Esophagus (tissue), 2 donors: ENCODE measurements at regions not wholly inside any gene's neighbourhood (a gene's known extent, or its start where the extent isn't known, plus 50 kb on each side); places are given as distances from the start of the nearest gene placed in this dataset.

Source experiments
- H3K27ac ChIP-seq, 2 donors: one replicate each; pipeline ENCODE4 v1.5.1; 2013; ENCODE audit warnings: low read depth in 2 of 2, mild to moderate bottlenecking in 2 of 2, inconsistent platforms in 1 of 2, low read length in 1 of 2, moderate library complexity in 1 of 2
- H3K27me3 ChIP-seq, 2 donors: one replicate each; pipeline ENCODE4 v1.6.1; 2013; ENCODE audit warnings: low read length in 2 of 2, control low read depth in 1 of 2, mild to moderate bottlenecking in 1 of 2; ENCODE audit not compliant: insufficient read depth in 2 of 2, control insufficient read depth in 1 of 2
- H3K36me3 ChIP-seq, 2 donors: one replicate each; pipeline ENCODE4 v1.6.1; 2013; ENCODE audit warnings: low read length in 1 of 2; ENCODE audit not compliant: control insufficient read depth in 2 of 2, insufficient read depth in 2 of 2
- H3K4me1 ChIP-seq, 2 donors: one replicate each; pipeline ENCODE4 v1.6.1; 2013; ENCODE audit warnings: low read length in 1 of 2; ENCODE audit not compliant: control insufficient read depth in 2 of 2, insufficient read depth in 2 of 2
- H3K4me3 ChIP-seq, 2 donors: one replicate each; pipeline ENCODE4 v1.5.1; 2013; ENCODE audit warnings: low read length in 2 of 2, mild to moderate bottlenecking in 2 of 2, low read depth in 1 of 2, moderate library complexity in 1 of 2
- H3K9me3 ChIP-seq, 2 donors: one replicate each; pipeline ENCODE4 v1.6.1; 2013; ENCODE audit warnings: mild to moderate bottlenecking in 2 of 2, low read depth in 1 of 2, low read length in 1 of 2, moderate library complexity in 1 of 2; ENCODE audit not compliant: control insufficient read depth in 2 of 2, insufficient read depth in 1 of 2
- WGBS, 2 donors: extraction: QIAGEN DNeasy Blood & Tissue Kit; methylation state at CpG; one replicate each; pipeline ENCODE4 v1.1.7; 2013; 5-methylcytosine and 5-hydroxymethylcytosine counted together
- donor health status: healthy with polysubstance abuse.
- donor health status: Bipolar disorder and iron deficiency.

GRCh38 chr9:78857373-78858225 lies 560.7 kb downstream of the PSAT1 start:
- H3K4me1 ChIP-seq = no peaks in the 10 kb centered on the region
- 81 to 85% methylated on average over 23 of the region's 23 CpGs for WGBS, 2 donors

GRCh38 chr9:78858266-78858665 lies 561.3 kb downstream of the PSAT1 start:
- Histone ChIP-seq H3K4me3 (no peak overlapping the region), H3K4me1 (no peaks in the 10 kb centered on the region), H3K27me3 (no peaks in the 10 kb centered on the region), H3K36me3 (no peaks in the 10 kb centered on the region), H3K27ac (no peak overlapping the region), H3K9me3 (no peaks in the 10 kb centered on the region)
- 47 to 50% methylated on average over 1 of the region's 1 CpG for WGBS, 2 donors

More at GRCh38 chr9:78857373-78858225, 560.7 kb downstream of the PSAT1 start:
- Histone ChIP-seq H3K27me3 (no peaks in the 10 kb centered on the region), H3K36me3 (no peaks in the 10 kb centered on the region), H3K27ac (no peak overlapping the region), H3K9me3 (no peaks in the 10 kb centered on the region), H3K4me3 (no peak overlapping the region)

- no peaks in the 10 kb centered on the region for H3K27me3 ChIP-seq
- H3K36me3 ChIP-seq = no peaks in the 10 kb centered on the region
- no peak overlapping the region for H3K4me3 ChIP-seq
- no peaks in the 10 kb centered on the region for H3K9me3 ChIP-seq
- no peaks in the 10 kb centered on the region for H3K4me1 ChIP-seq
- H3K27ac ChIP-seq = no peak overlapping the region
Measured at GRCh38 chr9:78860801-78861475, 564.0 kb downstream of the PSAT1 start.

- WGBS, 2 donors = 57 to 71% methylated on average over 4 of the region's 4 CpGs
- H3K36me3 ChIP-seq = no peaks in the 10 kb centered on the region
- H3K27me3 ChIP-seq = no peaks in the 10 kb centered on the region
- H3K4me3 ChIP-seq = no peak overlapping the region
- H3K4me1 ChIP-seq = no peaks in the 10 kb centered on the region
- no peak overlapping the region for H3K27ac ChIP-seq
- no peaks in the 10 kb centered on the region for H3K9me3 ChIP-seq
Measured at GRCh38 chr9:78863531-78863930, 566.6 kb downstream of the PSAT1 start.

GRCh38 chr9:78865737-78866136 lies 568.8 kb downstream of the PSAT1 start:
- H3K9me3 ChIP-seq = no peaks in the 10 kb centered on the region
- 76 to 83% methylated on average over 2 of the region's 2 CpGs for WGBS, 2 donors

GRCh38 chr9:78866207-78867132 lies 569.5 kb downstream of the PSAT1 start:
- Histone ChIP-seq H3K4me3 (no peak overlapping the region), H3K27me3 (no peaks in the 10 kb centered on the region)
- WGBS, 2 donors = 52 to 65% methylated on average over 6 of the region's 6 CpGs

More at GRCh38 chr9:78865737-78866136, 568.8 kb downstream of the PSAT1 start:
- Histone ChIP-seq H3K4me3 (no peak overlapping the region), H3K4me1 (no peaks in the 10 kb centered on the region), H3K27me3 (no peaks in the 10 kb centered on the region), H3K27ac (no peak overlapping the region), H3K36me3 (no peaks in the 10 kb centered on the region)

GRCh38 chr9:78871086-78871451 lies 574.1 kb downstream of the PSAT1 start:
- no peaks in the 10 kb centered on the region for H3K4me1 ChIP-seq
- no peaks in the 10 kb centered on the region for H3K36me3 ChIP-seq
- no peaks in the 10 kb centered on the region for H3K27me3 ChIP-seq
- no peak overlapping the region for H3K4me3 ChIP-seq
- no peak overlapping the region for H3K27ac ChIP-seq
- H3K9me3 ChIP-seq = no peaks in the 10 kb centered on the region

More at GRCh38 chr9:78866207-78867132, 569.5 kb downstream of the PSAT1 start:
- Histone ChIP-seq H3K27ac (no peak overlapping the region), H3K9me3 (no peaks in the 10 kb centered on the region), H3K36me3 (no peaks in the 10 kb centered on the region), H3K4me1 (no peaks in the 10 kb centered on the region)

- 64 to 68% methylated on average over 4 of the region's 4 CpGs for WGBS, 2 donors
- Histone ChIP-seq H3K36me3 (no peaks in the 10 kb centered on the region), H3K27me3 (no peaks in the 10 kb centered on the region)
Measured at GRCh38 chr9:78871452-78872331, 574.8 kb downstream of the PSAT1 start.

GRCh38 chr9:78874061-78874460 lies 577.1 kb downstream of the PSAT1 start:
- WGBS, 2 donors = 83 to 92% methylated on average over 2 of the region's 2 CpGs
- Histone ChIP-seq H3K27me3 (no peaks in the 10 kb centered on the region), H3K36me3 (no peaks in the 10 kb centered on the region), H3K4me3 (no peak overlapping the region), H3K27ac (no peak overlapping the region), H3K4me1 (no peaks in the 10 kb centered on the region), H3K9me3 (no peaks in the 10 kb centered on the region)

More at GRCh38 chr9:78871452-78872331, 574.8 kb downstream of the PSAT1 start:
- no peak overlapping the region for H3K27ac ChIP-seq
- no peaks in the 10 kb centered on the region for H3K4me1 ChIP-seq
- H3K9me3 ChIP-seq = no peaks in the 10 kb centered on the region
- H3K4me3 ChIP-seq = no peak overlapping the region
